Motor neuron (in vitro differentiated cells): ENCODE measurements at regions not wholly inside any gene's neighbourhood (a gene's known extent, or its start where the extent isn't known, plus 50 kb on each side); places are given as distances from the start of the nearest gene placed in this dataset.

Experiments
- ATAC-seq, 8 experiments: fragments of 200-7000 bp; cut with Tn5 transposase; replicated peaks in 6 of 8; 2 replicates each; pipeline ENCODE4 v1.8.0; 2021; ENCODE audit warnings: mild to moderate bottlenecking in 8 of 8, moderate library complexity in 8 of 8
- H3K27ac ChIP-seq, 2 donors: fragments of 250-450 bp; sonication (Bioruptor Pico); 2 replicates each; pipeline ENCODE4 v1.9.0; 2021; ENCODE audit warnings: antibody characterized with exemption in 2 of 2, mild to moderate bottlenecking in 2 of 2, moderate library complexity in 1 of 2
- H3K4me1 ChIP-seq, 2 donors: fragments of 250-450 bp; sonication (Bioruptor Pico); replicated peaks in 1 of 2; 2 replicates each; pipeline ENCODE4 v1.6.1; 2021; ENCODE audit warnings: antibody characterized with exemption in 2 of 2, mild to moderate bottlenecking in 2 of 2, moderate library complexity in 1 of 2
- H3K4me3 ChIP-seq, 5 donors: fragments of 250-450 bp; sonication (Bioruptor Pico); 2 replicates each; pipeline ENCODE4 v1.9.0; 2021; ENCODE audit warnings: antibody characterized with exemption in 5 of 5, mild to moderate bottlenecking in 5 of 5, moderate library complexity in 4 of 5
- WGBS, 10 experiments: fragments of 450-650 bp; shearing (Covaris generic); methylation state at CpG; one replicate each; pipeline ENCODE4 v1.0.0; 2022; 5-methylcytosine and 5-hydroxymethylcytosine counted together
- in situ Hi-C, 9 experiments: fragments of 400-800 bp; cut with MboI; loops; one replicate each; pipeline ENCODE4 v1.15.0; 2021; ENCODE audit warnings: low sequenced_read_pairs in 9 of 9, low pct_unique_long_range_greater_than_20kb in 2 of 9; ENCODE audit not compliant: unreplicated experiment in 9 of 9

GRCh38 chr22:25375683-25376082, 156.2 kb downstream of the CRYBB2 start:
- no peaks in the 10 kb centered on the region for H3K4me1 ChIP-seq
- no peak overlapping the region for H3K27ac ChIP-seq
- no peak overlapping the region for H3K4me3 ChIP-seq
- in situ Hi-C loops = no loop called here
- no peak for ATAC-seq
- WGBS, 10 experiments = 20 to 100% (median 82%) methylated on average over 1 to 3 of the region's 11 CpGs; no CpG with 5 or more reads in 6 of the 10 experiments

- Histone ChIP-seq H3K4me3 (no peak overlapping the region), H3K27ac (no peak overlapping the region), H3K4me1 (no peaks in the 10 kb centered on the region)
- WGBS, 10 experiments = 90 to 100% (median 100%) methylated on average over 1 to 5 of the region's 6 CpGs; no CpG with 5 or more reads in 1 of the 10 experiments
- no peak for ATAC-seq
- in situ Hi-C loops = no loop called here
Observed at GRCh38 chr22:25377699-25378098, 158.3 kb downstream of the CRYBB2 start.

- H3K27ac ChIP-seq = no peak overlapping the region
- H3K4me1 ChIP-seq = peaks cover 0 to 6% of the 10 kb centered on the region in 2 donors
- WGBS, 10 experiments = 80 to 100% (median 83%) methylated on average over 1 to 3 of the region's 5 CpGs; no CpG with 5 or more reads in 5 of the 10 experiments
- in situ Hi-C loops = no loop called here
- H3K4me3 ChIP-seq = no peak overlapping the region
- ATAC-seq = peak in 2 of 8 experiments; percentile 97 to 99
Observed at GRCh38 chr22:25380122-25380747, 160.8 kb downstream of the CRYBB2 start.

- Histone ChIP-seq H3K4me1 (peaks cover 9 to 12% of the 10 kb centered on the region in 2 donors), H3K4me3 (no peak overlapping the region), H3K27ac (no peak overlapping the region)
- in situ Hi-C loops = no loop called here
- 70 to 100% (median 97%) methylated on average over 1 to 4 of the region's 7 CpGs; no CpG with 5 or more reads in 6 of the 10 experiments for WGBS, 10 experiments
- ATAC-seq = peak in 1 of 8 experiments; percentile 26
Observed at GRCh38 chr22:25382762-25383161, 163.3 kb downstream of the CRYBB2 start.

GRCh38 chr22:25383278-25383820, 163.9 kb downstream of the CRYBB2 start:
- Histone ChIP-seq H3K27ac (no peak overlapping the region), H3K4me3 (no peak overlapping the region), H3K4me1 (peaks cover 9 to 12% of the 10 kb centered on the region in 2 donors)
- peak in 4 of 8 experiments; percentile 5 to 33 (median 27) for ATAC-seq
- 20 to 100% (median 47%) methylated on average over 1 to 3 of the region's 15 CpGs; no CpG with 5 or more reads in 5 of the 10 experiments for WGBS, 10 experiments
- in situ Hi-C loops = no loop called here

- WGBS, 10 experiments = 79 to 100% (median 84%) methylated on average over 2 to 10 of the region's 18 CpGs; no CpG with 5 or more reads in 7 of the 10 experiments
- ATAC-seq = peak in 4 of 8 experiments; percentile 16 to 23 (median 18)
- no peak overlapping the region for H3K27ac ChIP-seq
- peaks cover 9 to 12% of the 10 kb centered on the region in 2 donors for H3K4me1 ChIP-seq
- H3K4me3 ChIP-seq = no peak overlapping the region
- in situ Hi-C loops = no loop called here
Observed at GRCh38 chr22:25383892-25384291, 164.5 kb downstream of the CRYBB2 start.

GRCh38 chr22:25386538-25386884, 167.1 kb downstream of the CRYBB2 start:
- 80 to 100% (median 89%) methylated on average over 1 to 7 of the region's 9 CpGs; no CpG with 5 or more reads in 3 of the 10 experiments for WGBS, 10 experiments
- no peak overlapping the region for H3K27ac ChIP-seq
- in situ Hi-C loops = no loop called here
- no peak for ATAC-seq
- no peak overlapping the region for H3K4me3 ChIP-seq
- peaks cover 9 to 12% of the 10 kb centered on the region in 2 donors for H3K4me1 ChIP-seq

GRCh38 chr22:25388415-25388814, 169.0 kb downstream of the CRYBB2 start:
- Histone ChIP-seq H3K27ac (no peak overlapping the region), H3K4me3 (no peak overlapping the region), H3K4me1 (peaks cover 9% of the 10 kb centered on the region in 2 donors)
- no peak for ATAC-seq
- in situ Hi-C loops = no loop called here
- WGBS, 10 experiments = 80 to 88% (median 87%) methylated on average over 1 to 12 of the region's 12 CpGs; no CpG with 5 or more reads in 5 of the 10 experiments

- H3K27ac ChIP-seq = no peak overlapping the region
- H3K4me1 ChIP-seq = peaks cover 7 to 9% of the 10 kb centered on the region in 2 donors
- no peak for ATAC-seq
- in situ Hi-C loops = no loop called here
- WGBS, 10 experiments = 17 to 92% (median 82%) methylated on average over 1 to 9 of the region's 10 CpGs; no CpG with 5 or more reads in 4 of the 10 experiments
- H3K4me3 ChIP-seq = no peak overlapping the region
Observed at GRCh38 chr22:25388866-25389540, 169.6 kb downstream of the CRYBB2 start.

- Histone ChIP-seq H3K4me3 (no peak overlapping the region), H3K4me1 (peaks cover 7 to 9% of the 10 kb centered on the region in 2 donors), H3K27ac (no peak overlapping the region)
- in situ Hi-C loops = no loop called here
- no peak for ATAC-seq
- 75 to 100% (median 100%) methylated on average over 1 to 11 of the region's 11 CpGs; no CpG with 5 or more reads in 5 of the 10 experiments for whole genome bisulfite sequencing, 10 experiments
Observed at GRCh38 chr22:25389541-25389919, 170.1 kb downstream of the CRYBB2 start.

- Histone ChIP-seq H3K4me1 (peaks cover 7 to 9% of the 10 kb centered on the region in 2 donors), H3K27ac (no peak overlapping the region), H3K4me3 (no peak overlapping the region)
- no peak for ATAC-seq
- WGBS, 10 experiments = 80 to 100% (median 90%) methylated on average over 1 to 3 of the region's 20 CpGs; no CpG with 5 or more reads in 5 of the 10 experiments
- in situ Hi-C loops = no loop called here
Observed at GRCh38 chr22:25390297-25391240, 171.1 kb downstream of the CRYBB2 start.

GRCh38 chr22:25392584-25392983, 171.9 kb upstream of the GRK3 start:
- no peak for ATAC-seq
- no peak overlapping the region for H3K4me3 ChIP-seq
- in situ Hi-C loops = no loop called here
- no peak overlapping the region for H3K27ac ChIP-seq
- H3K4me1 ChIP-seq = no peaks in the 10 kb centered on the region
- WGBS, 10 experiments = 82 to 100% (median 92%) methylated on average over 1 to 6 of the region's 8 CpGs; no CpG with 5 or more reads in 5 of the 10 experiments
